Gastrocnemius medialis (tissue), 4 donors: ENCODE measurements at regions not wholly inside any gene's neighbourhood (a gene's known extent, or its start where the extent isn't known, plus 50 kb on each side); places are given as distances from the start of the nearest gene placed in this dataset.
"Not testable (repeated sequence)": the region's sequence is repeated elsewhere in the genome, so short reads cannot be mapped to it uniquely, and the experiment has no call there.

ENCODE experiments used
- POLR2A ChIP-seq, 2 donors: fragments of 450-650 bp; IDR thresholded peaks; one replicate each; pipeline ENCODE4 v1.6.1; 2017; ENCODE audit warnings: antibody characterized with exemption in 2 of 2, mild to moderate bottlenecking in 2 of 2, moderate library complexity in 2 of 2
- TF ChIP-seq, protein P1 (sequence below), 5 experiments: fragments of 450-650 bp in 3 of 5; fragments of 200-600 bp in 2 of 5; sonication (generic) in 2 of 5; IDR thresholded peaks in 4 of 5; conservative IDR thresholded peaks in 1 of 5; 1 replicate in 4 of 5; 2 replicates in 1 of 5; pipeline ENCODE4 v1.5.1; 2016 to 2019; ENCODE audit warnings: antibody characterized with exemption in 5 of 5, mild to moderate bottlenecking in 3 of 5, moderate library complexity in 3 of 5

- TF ChIP-seq, protein P1, sequence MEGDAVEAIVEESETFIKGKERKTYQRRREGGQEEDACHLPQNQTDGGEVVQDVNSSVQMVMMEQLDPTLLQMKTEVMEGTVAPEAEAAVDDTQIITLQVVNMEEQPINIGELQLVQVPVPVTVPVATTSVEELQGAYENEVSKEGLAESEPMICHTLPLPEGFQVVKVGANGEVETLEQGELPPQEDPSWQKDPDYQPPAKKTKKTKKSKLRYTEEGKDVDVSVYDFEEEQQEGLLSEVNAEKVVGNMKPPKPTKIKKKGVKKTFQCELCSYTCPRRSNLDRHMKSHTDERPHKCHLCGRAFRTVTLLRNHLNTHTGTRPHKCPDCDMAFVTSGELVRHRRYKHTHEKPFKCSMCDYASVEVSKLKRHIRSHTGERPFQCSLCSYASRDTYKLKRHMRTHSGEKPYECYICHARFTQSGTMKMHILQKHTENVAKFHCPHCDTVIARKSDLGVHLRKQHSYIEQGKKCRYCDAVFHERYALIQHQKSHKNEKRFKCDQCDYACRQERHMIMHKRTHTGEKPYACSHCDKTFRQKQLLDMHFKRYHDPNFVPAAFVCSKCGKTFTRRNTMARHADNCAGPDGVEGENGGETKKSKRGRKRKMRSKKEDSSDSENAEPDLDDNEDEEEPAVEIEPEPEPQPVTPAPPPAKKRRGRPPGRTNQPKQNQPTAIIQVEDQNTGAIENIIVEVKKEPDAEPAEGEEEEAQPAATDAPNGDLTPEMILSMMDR (IDR thresholded peaks at IDR 0.05 in 4 of 5, conservative IDR thresholded peaks at IDR 0.05 in 1 of 5) = not testable (repeated sequence)
- TF ChIP-seq POLR2A (IDR thresholded peaks at IDR 0.05) = not testable (repeated sequence)
These were observed 555.1 kb upstream of the CDH10 start for GRCh38 chr5:25199902-25200301.
